Right hindlimb (tissue), 1 donor: ENCODE measurements at regions not wholly inside any gene's neighbourhood (a gene's known extent, or its start where the extent isn't known, plus 50 kb on each side); places are given as distances from the start of the nearest gene placed in this dataset.

Experiments
- DNase-seq: peaks from one replicate; pipeline ENCODE4 v3.0.0-alpha.2; 2018

DNA sequence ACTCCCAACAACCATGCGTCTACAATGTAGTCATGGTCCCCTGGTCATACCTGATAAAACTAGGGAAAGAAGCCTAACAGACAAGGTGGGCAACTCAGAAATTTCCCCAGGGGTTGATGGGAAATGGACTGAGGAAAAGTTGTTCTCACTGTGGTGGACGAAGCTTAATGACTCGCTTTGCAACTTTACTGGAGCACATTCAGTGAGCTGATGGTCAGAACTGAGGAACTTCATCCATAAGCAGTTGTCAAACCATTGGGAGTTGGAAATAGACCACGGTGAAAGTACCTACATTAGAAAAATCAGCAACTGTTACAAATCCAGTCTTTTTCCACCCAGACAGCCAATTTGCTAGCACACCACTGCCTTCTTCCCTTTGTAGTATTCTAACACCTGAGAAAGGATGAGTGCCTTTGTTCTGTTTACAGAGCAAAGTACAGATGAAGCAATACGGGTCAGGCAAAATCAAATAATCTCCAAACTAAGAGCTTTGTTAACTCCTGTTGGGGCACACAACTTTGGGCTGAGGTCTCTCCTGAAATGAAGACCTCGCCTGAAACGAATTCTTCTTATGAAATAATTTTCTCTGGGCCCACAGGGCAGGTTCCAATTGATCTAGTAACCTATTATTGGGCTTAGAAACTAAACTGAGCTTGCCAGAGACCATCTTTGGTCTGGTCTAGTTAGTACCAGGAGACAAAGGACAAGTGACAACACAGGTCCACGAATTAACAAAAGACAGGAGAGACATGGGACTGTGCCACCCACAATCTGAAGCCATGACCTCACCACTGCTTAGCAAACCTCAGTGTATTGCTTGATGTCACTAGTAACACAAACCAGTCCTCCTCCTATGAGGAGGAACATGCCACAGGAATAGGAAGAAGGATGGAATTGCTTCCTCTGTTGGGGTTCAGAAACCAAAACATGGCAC lies 58.9 kb upstream of the NFKB1 start:
- no peak for DNase-seq

DNA sequence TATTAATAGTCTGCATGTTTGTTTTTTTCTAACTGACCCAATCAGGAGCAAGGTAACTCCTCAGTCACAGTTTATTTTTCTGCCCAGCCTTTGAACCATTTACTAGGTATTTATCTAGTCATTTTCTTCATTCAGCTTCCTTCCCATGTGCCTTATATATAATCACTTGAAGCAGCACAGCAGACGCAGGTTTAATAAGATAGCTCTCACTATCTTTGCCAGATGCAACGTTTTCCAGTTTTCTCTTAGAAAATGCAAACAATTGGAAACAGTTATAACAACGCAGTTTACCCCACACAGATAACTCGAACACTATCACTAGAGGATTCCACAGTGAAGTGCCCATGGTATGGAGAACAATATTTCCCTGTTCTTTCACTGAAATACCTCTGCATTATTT lies 56.4 kb upstream of the NFKB1 start:
- no peak for DNase-seq

DNA sequence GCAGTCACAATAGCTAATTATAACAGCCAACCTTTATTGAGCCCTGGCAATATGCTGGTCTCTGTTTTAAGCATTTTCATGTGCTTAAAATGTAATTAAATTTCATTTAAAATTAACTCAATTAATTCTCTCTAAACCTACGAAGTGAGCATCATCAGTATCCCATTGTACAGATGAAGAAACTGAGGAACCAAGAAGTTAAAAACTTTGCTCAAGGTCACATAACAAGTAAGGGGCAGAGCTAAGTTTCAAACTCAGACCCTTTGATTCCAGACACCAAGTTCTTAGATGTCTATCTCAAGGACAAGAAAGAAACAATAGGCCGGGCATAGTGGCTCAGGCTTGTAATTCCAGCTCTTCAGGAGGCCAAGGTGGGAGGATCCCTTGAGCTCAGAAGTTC lies 55.9 kb upstream of the NFKB1 start:
- no peak for DNase-seq

DNA sequence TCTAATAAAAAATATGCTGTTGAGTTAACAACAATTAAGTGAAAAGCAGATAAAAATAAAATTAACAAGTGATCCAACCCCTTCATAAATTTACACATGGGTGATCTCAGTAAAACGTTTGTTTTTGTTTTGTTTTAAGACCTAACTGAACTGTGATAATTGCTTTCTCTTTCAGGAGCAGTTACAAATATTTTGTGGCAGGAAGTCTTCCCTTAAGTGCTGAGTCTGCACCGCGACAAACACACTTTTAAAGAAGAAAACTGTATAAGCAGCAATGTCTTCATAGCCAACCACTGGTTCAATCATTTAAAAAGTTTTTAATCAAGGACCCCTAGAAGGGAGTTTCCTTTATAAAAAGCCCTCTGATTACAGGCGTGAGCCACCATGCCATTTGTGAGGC lies 53.7 kb upstream of the NFKB1 start:
- no peak for DNase-seq

DNA sequence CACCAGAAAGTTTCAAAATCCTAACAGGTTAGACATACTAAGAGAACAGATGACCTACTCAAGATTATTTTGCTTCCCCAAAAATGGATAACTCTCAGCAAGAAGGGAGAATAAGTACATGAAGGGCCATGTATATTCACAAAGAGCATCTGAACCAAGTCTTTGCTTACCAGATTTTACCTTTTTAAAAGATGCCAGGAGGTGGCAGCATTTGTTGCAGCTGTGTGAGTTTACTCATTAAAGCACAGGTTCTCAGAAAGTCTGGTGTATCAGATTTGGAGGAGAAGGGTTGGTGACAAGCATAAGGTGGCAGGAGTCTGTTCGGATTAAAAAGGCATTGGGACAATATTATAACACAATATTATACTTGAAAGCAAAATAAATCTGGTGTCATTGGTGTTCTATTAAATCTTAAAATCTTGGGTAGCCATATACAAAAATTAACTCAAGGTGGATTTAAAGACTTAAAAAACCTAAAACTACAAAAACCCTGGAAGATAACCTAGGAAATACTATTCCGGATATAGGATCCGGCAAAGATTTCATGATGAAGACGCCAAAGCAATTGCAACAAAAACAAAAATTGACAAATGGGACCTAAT lies 51.3 kb upstream of the NFKB1 start:
- DNase-seq: peak; percentile 37

DNA sequence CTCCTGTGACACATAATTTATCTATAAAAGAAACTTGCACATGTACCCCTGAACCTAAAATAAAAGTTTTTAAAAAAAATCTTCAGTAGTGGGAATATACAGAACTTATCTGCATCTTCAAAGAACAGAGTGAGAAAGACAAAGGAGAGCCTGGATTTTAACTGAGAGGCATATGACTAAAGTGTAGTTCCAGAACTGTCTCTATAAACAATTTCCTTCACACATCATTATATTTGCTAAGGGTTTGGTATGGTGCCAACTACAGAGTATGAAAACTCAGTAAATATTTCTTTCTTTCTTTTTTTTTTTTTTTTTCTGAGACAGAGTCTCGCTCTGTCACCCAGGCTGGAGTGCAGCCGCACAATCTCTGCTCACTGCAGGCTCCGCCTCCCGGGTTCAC lies 49.9 kb upstream of the NFKB1 start:
- no peak for DNase-seq
